Osteocyte (in vitro differentiated cells): ENCODE measurements at regions not wholly inside any gene's neighbourhood (a gene's known extent, or its start where the extent isn't known, plus 50 kb on each side); places are given as distances from the start of the nearest gene placed in this dataset.

Experiments
- DNase-seq: peaks from one replicate; pipeline ENCODE4 v3.0.0; 2021; ENCODE audit warnings: mixed read lengths; ENCODE audit not compliant: unreplicated experiment; ENCODE audit errors: extremely low spot score
- H3K27ac Mint-ChIP-seq: one replicate; pipeline ENCODE4 v1.8.0; 2021; ENCODE audit warnings: mild to moderate bottlenecking, mixed read lengths; ENCODE audit not compliant: unreplicated experiment
- H3K27me3 Mint-ChIP-seq: one replicate; pipeline ENCODE4 v1.8.0; 2021; ENCODE audit warnings: mixed read lengths; ENCODE audit not compliant: unreplicated experiment
- H3K36me3 Mint-ChIP-seq: one replicate; pipeline ENCODE4 v1.8.0; 2021; ENCODE audit warnings: mixed read lengths; ENCODE audit not compliant: unreplicated experiment
- H3K4me1 Mint-ChIP-seq: one replicate; pipeline ENCODE4 v1.8.0; 2021; ENCODE audit warnings: mixed read lengths; ENCODE audit not compliant: unreplicated experiment
- H3K4me3 Mint-ChIP-seq: one replicate; pipeline ENCODE4 v1.8.0; 2021; ENCODE audit warnings: mild to moderate bottlenecking, moderate library complexity, mixed read lengths; ENCODE audit not compliant: unreplicated experiment
- H3K9me3 Mint-ChIP-seq: one replicate; pipeline ENCODE4 v1.8.0; 2021; ENCODE audit warnings: mixed read lengths; ENCODE audit not compliant: unreplicated experiment
- TF ChIP-seq, protein P1 (sequence below): fragments of 200-600 bp; sonication (generic); IDR thresholded peaks from 2 replicates; pipeline ENCODE4 v1.5.0; 2021; ENCODE audit warnings: antibody characterized with exemption, mild to moderate bottlenecking, moderate library complexity

DNA sequence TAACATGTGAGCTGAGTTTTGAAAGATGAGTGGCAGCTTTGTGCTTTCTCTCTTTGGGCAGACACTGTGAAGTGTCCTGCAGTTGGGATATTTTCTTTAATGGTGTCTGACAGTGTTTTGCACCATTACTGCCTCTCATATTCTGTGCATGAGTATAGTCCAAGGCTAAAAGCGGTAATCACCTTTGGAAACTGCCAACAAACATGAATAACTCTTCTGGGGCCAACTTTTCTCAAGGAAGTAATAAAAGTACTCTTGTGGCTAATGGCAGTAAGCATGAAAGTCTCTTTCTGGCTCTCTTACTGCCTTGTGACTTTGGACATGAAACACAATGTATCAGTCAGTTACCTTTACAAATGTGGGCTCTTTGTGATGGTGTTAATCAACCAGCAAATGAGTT, 91.7 kb upstream of the SOX4 start:
- H3K36me3 Mint-ChIP-seq, result no peaks in the 10 kb centered on the region
- DNase-seq, result no peak
- no peaks in the 10 kb centered on the region for H3K27me3 Mint-ChIP-seq
- no peak overlapping the region for H3K4me3 Mint-ChIP-seq
- TF ChIP-seq, protein P1, sequence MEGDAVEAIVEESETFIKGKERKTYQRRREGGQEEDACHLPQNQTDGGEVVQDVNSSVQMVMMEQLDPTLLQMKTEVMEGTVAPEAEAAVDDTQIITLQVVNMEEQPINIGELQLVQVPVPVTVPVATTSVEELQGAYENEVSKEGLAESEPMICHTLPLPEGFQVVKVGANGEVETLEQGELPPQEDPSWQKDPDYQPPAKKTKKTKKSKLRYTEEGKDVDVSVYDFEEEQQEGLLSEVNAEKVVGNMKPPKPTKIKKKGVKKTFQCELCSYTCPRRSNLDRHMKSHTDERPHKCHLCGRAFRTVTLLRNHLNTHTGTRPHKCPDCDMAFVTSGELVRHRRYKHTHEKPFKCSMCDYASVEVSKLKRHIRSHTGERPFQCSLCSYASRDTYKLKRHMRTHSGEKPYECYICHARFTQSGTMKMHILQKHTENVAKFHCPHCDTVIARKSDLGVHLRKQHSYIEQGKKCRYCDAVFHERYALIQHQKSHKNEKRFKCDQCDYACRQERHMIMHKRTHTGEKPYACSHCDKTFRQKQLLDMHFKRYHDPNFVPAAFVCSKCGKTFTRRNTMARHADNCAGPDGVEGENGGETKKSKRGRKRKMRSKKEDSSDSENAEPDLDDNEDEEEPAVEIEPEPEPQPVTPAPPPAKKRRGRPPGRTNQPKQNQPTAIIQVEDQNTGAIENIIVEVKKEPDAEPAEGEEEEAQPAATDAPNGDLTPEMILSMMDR, result no peak
- H3K4me1 Mint-ChIP-seq, result peaks cover 7% of the 10 kb centered on the region
- H3K27ac Mint-ChIP-seq, result no peak overlapping the region
- no peaks in the 10 kb centered on the region for H3K9me3 Mint-ChIP-seq

DNA sequence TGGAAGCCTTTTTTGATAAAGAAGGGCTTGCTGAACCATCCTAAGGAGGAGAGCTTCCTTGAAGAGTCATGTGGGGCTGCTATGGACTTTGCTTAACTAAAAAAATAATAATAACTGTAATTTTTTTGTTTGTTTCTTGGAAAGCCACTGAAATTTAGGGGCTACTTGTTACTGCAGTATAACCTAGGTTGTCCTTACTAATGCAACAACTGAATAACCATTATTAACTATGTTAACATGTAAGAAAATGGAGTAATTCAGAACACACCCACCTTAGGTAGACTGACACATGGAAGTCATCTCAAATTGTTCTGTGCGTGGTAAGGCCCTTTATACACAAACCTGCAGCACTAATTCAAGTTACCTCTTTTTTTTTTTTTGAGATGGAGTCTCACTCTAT, 90.9 kb upstream of the SOX4 start:
- H3K4me1 Mint-ChIP-seq, result peaks cover 3% of the 10 kb centered on the region
- no peaks in the 10 kb centered on the region for H3K27me3 Mint-ChIP-seq
- no peak overlapping the region for H3K27ac Mint-ChIP-seq
- DNase-seq, result no peak
- H3K9me3 Mint-ChIP-seq, result no peaks in the 10 kb centered on the region
- TF ChIP-seq, protein P1, result no peak
- H3K36me3 Mint-ChIP-seq, result no peaks in the 10 kb centered on the region
- no peak overlapping the region for H3K4me3 Mint-ChIP-seq

DNA sequence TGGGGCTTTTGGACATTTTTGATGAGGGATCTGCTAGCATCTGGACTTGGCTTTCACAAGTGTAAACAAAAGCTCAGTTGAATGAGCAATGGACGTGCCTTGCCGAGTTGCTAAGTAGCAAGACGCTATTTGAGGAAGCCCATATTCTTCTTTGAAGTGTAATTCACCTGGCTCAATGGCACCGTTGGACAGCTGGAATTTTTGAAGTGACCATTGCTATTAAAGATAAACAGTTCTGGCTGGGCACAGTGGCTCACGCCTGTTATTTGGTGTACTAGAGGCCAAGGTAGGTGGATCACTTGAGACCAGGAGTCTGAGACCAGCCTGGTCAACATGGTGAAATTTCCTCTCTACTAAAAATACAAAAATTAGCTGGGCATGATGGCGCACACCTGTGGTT, 88.8 kb upstream of the SOX4 start:
- Mint-ChIP-seq H3K4me3 (no peak overlapping the region), H3K4me1 (peaks cover 3% of the 10 kb centered on the region), H3K9me3 (no peaks in the 10 kb centered on the region), H3K27me3 (no peaks in the 10 kb centered on the region), H3K27ac (no peak overlapping the region), H3K36me3 (no peaks in the 10 kb centered on the region)
- TF ChIP-seq, protein P1, result no peak
- no peak for DNase-seq

DNA sequence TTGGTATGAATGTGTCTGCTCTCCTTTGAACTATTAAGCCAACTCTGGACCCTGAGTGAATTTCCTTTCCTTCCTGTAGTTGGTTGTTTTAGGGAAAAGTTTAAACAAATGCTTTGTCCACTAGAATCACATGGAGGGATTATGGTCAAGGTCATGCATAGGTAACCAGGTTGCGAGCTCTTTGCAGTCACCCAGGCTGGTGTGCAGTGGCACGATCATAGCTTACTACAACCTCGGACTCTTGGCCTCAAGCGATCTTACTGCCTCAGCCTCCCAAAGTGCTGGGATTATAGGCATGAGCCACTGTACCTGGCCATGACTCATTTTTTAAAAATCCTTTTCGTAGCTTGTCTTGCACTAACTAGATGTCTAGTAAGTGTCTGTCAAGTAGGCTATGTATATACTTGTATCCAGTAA, 88.0 kb upstream of the SOX4 start:
- H3K27me3 Mint-ChIP-seq, result no peaks in the 10 kb centered on the region
- TF ChIP-seq, protein P1, result no peak
- DNase-seq, result no peak
- no peak overlapping the region for H3K27ac Mint-ChIP-seq
- no peak overlapping the region for H3K4me3 Mint-ChIP-seq
- H3K9me3 Mint-ChIP-seq, result no peaks in the 10 kb centered on the region
- peaks cover under 1% of the 10 kb centered on the region for H3K4me1 Mint-ChIP-seq
- no peaks in the 10 kb centered on the region for H3K36me3 Mint-ChIP-seq

DNA sequence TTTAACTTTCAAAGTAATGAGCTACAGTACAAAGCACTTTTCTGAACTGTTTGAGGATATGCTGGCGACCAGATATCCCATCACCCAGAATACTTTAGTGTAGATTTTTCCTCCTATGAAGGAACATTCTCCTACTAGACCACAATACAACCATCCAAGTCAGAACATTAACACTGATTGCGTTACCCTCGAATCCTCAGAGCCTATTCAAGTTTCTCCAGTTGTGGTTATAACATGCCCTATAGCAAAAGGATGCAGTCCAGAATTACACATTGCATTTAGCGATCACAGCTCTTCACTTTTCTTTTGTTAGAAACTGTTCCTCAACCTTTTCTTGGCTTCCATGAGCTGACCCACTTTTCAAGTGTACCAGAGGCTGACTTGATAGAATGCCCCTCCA, 87.4 kb upstream of the SOX4 start:
- no peak for DNase-seq
- no peak overlapping the region for H3K27ac Mint-ChIP-seq
- H3K4me1 Mint-ChIP-seq, result no peaks in the 10 kb centered on the region
- TF ChIP-seq, protein P1, result no peak
- no peaks in the 10 kb centered on the region for H3K9me3 Mint-ChIP-seq
- no peaks in the 10 kb centered on the region for H3K36me3 Mint-ChIP-seq
- no peak overlapping the region for H3K4me3 Mint-ChIP-seq
- H3K27me3 Mint-ChIP-seq, result no peaks in the 10 kb centered on the region
